H9 (cell line): ENCODE measurements at regions not wholly inside any gene's neighbourhood (a gene's known extent, or its start where the extent isn't known, plus 50 kb on each side); places are given as distances from the start of the nearest gene placed in this dataset.

Source experiments
- DNase-seq: peaks from one replicate; pipeline ENCODE4 v3.0.0-alpha.2; 2017
- H2AFZ ChIP-seq: one replicate; pipeline ENCODE4 v1.6.1; 2013; ENCODE audit warnings: mild to moderate bottlenecking, low read length, control low read depth, moderate library complexity
- H2AK5ac ChIP-seq: 2 replicates; pipeline ENCODE4 v1.6.1; 2013; ENCODE audit warnings: low read length, control low read depth, mixed read lengths; ENCODE audit not compliant: insufficient read length
- H2BK120ac ChIP-seq: one replicate; pipeline ENCODE4 v1.6.1; 2013; ENCODE audit warnings: low read depth, mild to moderate bottlenecking, low read length, control low read depth, inconsistent platforms; ENCODE audit not compliant: poor library complexity, severe bottlenecking
- H2BK12ac ChIP-seq: 2 replicates; pipeline ENCODE4 v1.6.1; 2013; ENCODE audit warnings: low read length, control low read depth, mixed read lengths, low read depth; ENCODE audit not compliant: insufficient read length
- H2BK15ac ChIP-seq: 2 replicates; pipeline ENCODE4 v1.6.1; 2013; ENCODE audit warnings: low read depth, low read length, control low read depth
- H2BK20ac ChIP-seq: one replicate; pipeline ENCODE4 v1.6.1; 2013; ENCODE audit warnings: low read depth, mild to moderate bottlenecking, low read length, control low read depth, inconsistent platforms; ENCODE audit not compliant: poor library complexity, severe bottlenecking
- H2BK5ac ChIP-seq: 2 replicates; pipeline ENCODE4 v1.6.1; 2013; ENCODE audit warnings: low read length, control low read depth, mixed read lengths; ENCODE audit not compliant: insufficient read length
- H3K14ac ChIP-seq: 2 replicates; pipeline ENCODE4 v1.6.1; 2013; ENCODE audit warnings: low read length, control low read depth; ENCODE audit not compliant: insufficient read depth
- H3K18ac ChIP-seq: 2 replicates; pipeline ENCODE4 v1.6.1; 2013; ENCODE audit warnings: low read depth, mild to moderate bottlenecking, mixed read lengths, low read length, control low read depth; ENCODE audit not compliant: insufficient read length
- H3K23ac ChIP-seq: 2 replicates; pipeline ENCODE4 v1.6.1; 2013; ENCODE audit warnings: low read length, control low read depth, mixed read lengths, low read depth; ENCODE audit not compliant: insufficient read length
- H3K23me2 ChIP-seq: 2 replicates; pipeline ENCODE4 v1.6.1; 2013; ENCODE audit warnings: low read depth, mild to moderate bottlenecking, mixed read lengths, low read length, control low read depth; ENCODE audit not compliant: insufficient read length, poor library complexity, severe bottlenecking
- H3K27ac ChIP-seq: 2 replicates; pipeline ENCODE4 v1.5.1; 2013; ENCODE audit warnings: low read length, control low read depth, mixed read lengths, low read depth; ENCODE audit not compliant: insufficient read length
- H3K27me3 ChIP-seq: 2 replicates; pipeline ENCODE4 v1.6.1; 2013; ENCODE audit warnings: low read length, control low read depth, inconsistent platforms; ENCODE audit not compliant: insufficient read depth
- H3K4ac ChIP-seq: 2 replicates; pipeline ENCODE4 v1.6.1; 2013; ENCODE audit warnings: low read depth, mild to moderate bottlenecking, control low read depth, inconsistent platforms, low read length, moderate library complexity
- H3K4me1 ChIP-seq: 2 replicates; pipeline ENCODE4 v1.6.1; 2013; ENCODE audit warnings: low read length, control low read depth, inconsistent platforms; ENCODE audit not compliant: insufficient read depth
- H3K4me2 ChIP-seq: 2 replicates; pipeline ENCODE4 v1.6.1; 2013; ENCODE audit warnings: low read length, control low read depth, mixed read lengths; ENCODE audit not compliant: insufficient read length, insufficient read depth
- H3K56ac ChIP-seq: 2 replicates; pipeline ENCODE4 v1.6.1; 2013; ENCODE audit warnings: low read depth, mild to moderate bottlenecking, mixed read lengths, low read length, control low read depth; ENCODE audit not compliant: insufficient read length
- H3K79me1 ChIP-seq: 2 replicates; pipeline ENCODE4 v1.6.1; 2013; ENCODE audit warnings: low read depth, mild to moderate bottlenecking, moderate library complexity, low read length, control low read depth, inconsistent platforms; ENCODE audit not compliant: insufficient read depth, poor library complexity, severe bottlenecking
- H3K79me2 ChIP-seq: 2 replicates; pipeline ENCODE4 v1.6.1; 2013; ENCODE audit warnings: low read length, control low read depth, inconsistent platforms; ENCODE audit not compliant: insufficient read depth
- H3K9ac ChIP-seq: 2 replicates; pipeline ENCODE4 v1.6.1; 2013; ENCODE audit warnings: low read length, control low read depth, mixed read lengths; ENCODE audit not compliant: insufficient read length; ENCODE audit errors: extremely low read depth
- H3K9me3 ChIP-seq: one replicate; pipeline ENCODE4 v1.6.1; 2013; ENCODE audit warnings: low read depth, low read length, inconsistent platforms; ENCODE audit not compliant: control insufficient read depth
- H3T11ph ChIP-seq: one replicate; pipeline ENCODE4 v1.6.1; 2013; ENCODE audit warnings: mild to moderate bottlenecking, low read length, control low read depth, inconsistent platforms
- H4K20me1 ChIP-seq: one replicate; pipeline ENCODE4 v1.6.1; 2013; ENCODE audit not compliant: control insufficient read depth, insufficient read length, insufficient read depth
- H4K5ac ChIP-seq: 2 replicates; pipeline ENCODE4 v1.6.1; 2013; ENCODE audit warnings: low read depth, mild to moderate bottlenecking, mixed read lengths, low read length, control low read depth; ENCODE audit not compliant: insufficient read length
- H4K8ac ChIP-seq: replicated peaks from 2 replicates; pipeline ENCODE4 v1.6.1; 2013; ENCODE audit warnings: low read length, control low read depth, mixed read lengths, low read depth; ENCODE audit not compliant: insufficient read length
- H4K91ac ChIP-seq: 2 replicates; pipeline ENCODE4 v1.6.1; 2013; ENCODE audit warnings: low read depth, mild to moderate bottlenecking, moderate library complexity, mixed read lengths, low read length, control low read depth; ENCODE audit not compliant: insufficient read length
- H3K27ac Mint-ChIP-seq, 3 experiments: 2 replicates in 2 of 3; 3 replicates in 1 of 3; pipeline ENCODE4 v1.8.0; 2020 to 2021; ENCODE audit warnings: mixed read lengths in 3 of 3, mild to moderate bottlenecking in 1 of 3, moderate library complexity in 1 of 3
- H3K27me3 Mint-ChIP-seq: 2 replicates; pipeline ENCODE4 v1.8.0; 2021; ENCODE audit warnings: low read depth, mild to moderate bottlenecking, moderate library complexity, mixed read lengths
- H3K36me3 Mint-ChIP-seq, 3 experiments: 2 replicates in 2 of 3; 3 replicates in 1 of 3; pipeline ENCODE4 v1.8.0; 2020 to 2021; ENCODE audit warnings: low read depth in 3 of 3, mixed read lengths in 3 of 3; ENCODE audit not compliant: insufficient read depth in 1 of 3
- H3K4me1 Mint-ChIP-seq, 2 experiments: 2 replicates each; pipeline ENCODE4 v1.8.0; 2020; ENCODE audit warnings: mixed read lengths in 2 of 2
- H3K4me3 Mint-ChIP-seq, 2 experiments: 2 replicates in 1 of 2; 3 replicates in 1 of 2; pipeline ENCODE4 v1.8.0; 2020 to 2021; ENCODE audit warnings: mild to moderate bottlenecking in 2 of 2, mixed read lengths in 2 of 2, moderate library complexity in 1 of 2
- H3K9me3 Mint-ChIP-seq, 2 experiments: 2 replicates in 1 of 2; 3 replicates in 1 of 2; pipeline ENCODE4 v1.8.0; 2020; ENCODE audit warnings: mild to moderate bottlenecking in 2 of 2, mixed read lengths in 2 of 2, moderate library complexity in 1 of 2
- CTCF ChIP-seq: fragments of 200-600 bp; sonication (generic); conservative IDR thresholded peaks from 3 replicates; pipeline ENCODE4 v1.8.0; 2021; ENCODE audit warnings: antibody characterized with exemption, mild to moderate bottlenecking
- WGBS: extraction: QIAGEN DNeasy Blood & Tissue Kit; methylation state at CpG from one replicate; pipeline ENCODE4 v1.1.7; 2013; ENCODE audit warnings: missing lambda C conversion rate, low lambda C conversion rate, mixed read lengths; ENCODE audit not compliant: insufficient read length; ENCODE audit errors: extremely low coverage; 5-methylcytosine and 5-hydroxymethylcytosine counted together

- peak; percentile 30; the same call in 1 of the 3 replicates for TF ChIP-seq CTCF
- Histone ChIP-seq H2AFZ (no peak overlapping the region), H3T11ph (no peak overlapping the region), H3K79me1 (no peaks in the 10 kb centered on the region), H3K23me2 (no peaks in the 10 kb centered on the region), H3K18ac (no peak overlapping the region), H3K4me2 (no peak overlapping the region), H3K27ac (no peak overlapping the region), H2BK5ac (no peak overlapping the region), H3K23ac (no peak overlapping the region), H2BK20ac (no peak overlapping the region), H3K27me3 (no peaks in the 10 kb centered on the region), H3K79me2 (no peaks in the 10 kb centered on the region), H4K91ac (no peak overlapping the region), H3K56ac (no peak overlapping the region), H2AK5ac (no peak overlapping the region), H2BK12ac (no peak overlapping the region), H4K5ac (no peak overlapping the region), H4K8ac (no peak overlapping the region), H4K20me1 (no peaks in the 10 kb centered on the region), H3K9me3 (no peaks in the 10 kb centered on the region), H2BK15ac (no peak overlapping the region), H2BK120ac (no peak overlapping the region), H3K14ac (no peak overlapping the region), H3K4ac (no peak overlapping the region), H3K9ac (no peak overlapping the region), H3K4me1 (no peaks in the 10 kb centered on the region)
- Mint-ChIP-seq H3K4me3 (no peak overlapping the region), H3K36me3 (no peaks in the 10 kb centered on the region), H3K4me1 (peaks cover 0 to 4% of the 10 kb centered on the region in 2 experiments; a peak in 1 of 4 replicates), H3K27ac (no peak overlapping the region), H3K9me3 (no peaks in the 10 kb centered on the region), H3K27me3 (peaks cover 23% of the 10 kb centered on the region)
- WGBS: no CpG with 5 or more reads among the region's 5 CpGs
- no peak for DNase-seq
Measured at GRCh38 chr20:39225536-39225935, 263.4 kb downstream of the DHX35 start.
